ENCODE measurements at regions not wholly inside any gene's neighbourhood (a gene's known extent, or its start where the extent isn't known, plus 50 kb on each side); places are given as distances from the start of the nearest gene placed in this dataset.

DNA sequence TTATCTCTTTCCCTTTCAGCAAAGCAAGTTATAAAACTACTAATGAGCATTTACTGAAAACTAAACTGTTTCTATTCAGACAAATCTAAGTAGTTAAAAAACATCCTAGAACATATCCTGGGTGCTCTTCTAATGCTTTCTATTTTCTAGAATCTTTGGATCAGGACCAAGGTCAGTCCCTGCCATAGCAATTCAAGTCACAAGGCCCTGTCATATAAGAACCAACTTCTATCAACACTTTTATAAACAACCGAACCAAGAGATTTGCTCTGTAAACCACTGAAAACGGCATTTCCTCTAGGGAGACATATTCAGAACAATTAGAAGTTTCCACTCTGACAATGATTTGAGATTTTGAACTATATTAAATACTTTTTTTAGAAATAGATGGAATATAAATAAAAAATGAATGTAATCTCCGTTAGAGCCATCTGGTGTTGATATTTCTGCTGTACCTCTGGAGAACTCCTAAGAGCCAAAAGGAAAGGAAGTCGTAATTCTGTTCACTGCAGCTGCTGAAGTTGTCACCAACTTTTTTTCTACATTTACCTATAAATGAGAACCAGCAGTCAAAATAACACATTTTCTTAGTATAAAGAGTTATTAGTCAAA is 51.4 kb upstream of the LGSN start:
- TF ChIP-seq Cebpa-rat (IDR thresholded peaks at IDR 0.05), result no peak
- no peak overlapping the region for H3K27ac ChIP-seq
- no peaks in the 10 kb centered on the region for H3K9me3 ChIP-seq
- peaks cover 22% of the 10 kb centered on the region for H3K4me1 ChIP-seq
- H3K36me3 ChIP-seq, result no peaks in the 10 kb centered on the region
- peak overlapping the region; percentile 55 for H3K4me2 ChIP-seq
- no peaks in the 10 kb centered on the region for H4K20me1 ChIP-seq
- H3K4me3 ChIP-seq, result no peak overlapping the region
- H3K9ac ChIP-seq, result no peak overlapping the region
- no peaks in the 10 kb centered on the region for H3K27me3 ChIP-seq

DNA sequence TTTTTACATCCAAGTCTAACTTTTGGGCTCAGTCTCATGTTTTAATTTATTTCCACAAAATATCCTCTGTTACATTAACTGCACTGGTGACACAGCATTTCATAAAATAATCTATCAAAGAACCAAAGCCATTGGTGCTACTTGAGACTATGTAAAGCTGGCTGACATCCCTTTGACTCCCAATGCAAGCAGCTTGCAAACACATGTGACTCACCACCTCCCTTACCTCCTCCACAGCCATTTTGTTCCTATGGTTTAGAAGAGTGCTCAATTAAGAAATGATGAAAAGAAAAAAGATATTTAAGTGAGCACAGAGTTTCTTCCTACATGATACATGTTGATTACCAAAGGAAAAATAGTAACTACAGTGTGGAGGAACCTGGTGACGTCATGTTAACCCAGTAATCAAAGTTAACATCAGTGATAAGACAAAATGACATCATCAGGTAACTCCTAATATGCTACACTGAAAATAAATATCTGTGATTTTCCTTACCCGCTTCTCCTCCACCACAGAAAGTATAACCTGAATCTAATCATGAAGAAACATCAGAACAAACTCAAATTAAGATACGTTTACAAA is 53.3 kb upstream of the LGSN start:
- H3K27ac ChIP-seq, result no peak overlapping the region
- no peak overlapping the region for H3K4me2 ChIP-seq
- TF ChIP-seq Cebpa-rat (IDR thresholded peaks at IDR 0.05), result no peak
- H3K27me3 ChIP-seq, result no peaks in the 10 kb centered on the region
- H3K36me3 ChIP-seq, result no peaks in the 10 kb centered on the region
- H3K9me3 ChIP-seq, result no peaks in the 10 kb centered on the region
- H4K20me1 ChIP-seq, result no peaks in the 10 kb centered on the region
- H3K4me1 ChIP-seq, result peaks cover 22% of the 10 kb centered on the region
- H3K4me3 ChIP-seq, result no peak overlapping the region
- H3K9ac ChIP-seq, result no peak overlapping the region

DNA sequence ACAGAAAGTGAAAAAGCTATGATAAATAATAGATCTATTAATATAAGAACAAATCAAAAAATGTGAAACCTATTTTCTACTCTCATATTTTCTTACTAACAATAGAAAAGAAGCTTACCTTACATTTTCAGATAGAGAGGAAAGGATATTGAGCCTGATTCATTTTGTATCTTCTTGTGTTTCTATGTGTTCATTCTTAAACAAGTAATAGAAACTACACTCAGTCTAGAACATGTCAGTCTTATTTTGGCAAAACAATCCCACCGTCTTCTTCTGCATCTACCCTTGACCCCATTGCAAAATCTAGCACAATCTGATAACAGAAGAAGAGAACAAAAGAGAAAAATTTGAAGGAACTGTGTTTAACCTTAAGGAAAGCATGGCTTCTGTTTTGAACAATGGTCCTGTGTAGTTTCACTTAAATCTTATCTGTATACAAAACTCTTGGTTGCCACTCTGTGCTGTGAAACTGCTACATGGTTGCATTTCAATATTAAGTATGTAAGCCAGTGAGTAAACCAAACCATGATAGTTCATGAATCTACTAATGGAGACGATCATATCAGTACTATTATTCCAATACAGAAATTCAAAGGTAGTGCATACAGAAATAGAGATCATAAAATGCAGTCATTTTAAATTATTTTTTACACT is 69.5 kb upstream of the LGSN start:
- no peak for TF ChIP-seq Cebpa-rat (IDR thresholded peaks at IDR 0.05)
- no peak overlapping the region for H3K4me3 ChIP-seq
- no peak overlapping the region for H3K4me2 ChIP-seq
- no peak overlapping the region for H3K9ac ChIP-seq
- no peaks in the 10 kb centered on the region for H3K27me3 ChIP-seq
- H3K36me3 ChIP-seq, result no peaks in the 10 kb centered on the region
- H3K9me3 ChIP-seq, result no peaks in the 10 kb centered on the region
- H4K20me1 ChIP-seq, result no peaks in the 10 kb centered on the region
- H3K4me1 ChIP-seq, result peaks cover under 1% of the 10 kb centered on the region; the same call in 1 of the 2 replicates
- H3K27ac ChIP-seq, result no peak overlapping the region

DNA sequence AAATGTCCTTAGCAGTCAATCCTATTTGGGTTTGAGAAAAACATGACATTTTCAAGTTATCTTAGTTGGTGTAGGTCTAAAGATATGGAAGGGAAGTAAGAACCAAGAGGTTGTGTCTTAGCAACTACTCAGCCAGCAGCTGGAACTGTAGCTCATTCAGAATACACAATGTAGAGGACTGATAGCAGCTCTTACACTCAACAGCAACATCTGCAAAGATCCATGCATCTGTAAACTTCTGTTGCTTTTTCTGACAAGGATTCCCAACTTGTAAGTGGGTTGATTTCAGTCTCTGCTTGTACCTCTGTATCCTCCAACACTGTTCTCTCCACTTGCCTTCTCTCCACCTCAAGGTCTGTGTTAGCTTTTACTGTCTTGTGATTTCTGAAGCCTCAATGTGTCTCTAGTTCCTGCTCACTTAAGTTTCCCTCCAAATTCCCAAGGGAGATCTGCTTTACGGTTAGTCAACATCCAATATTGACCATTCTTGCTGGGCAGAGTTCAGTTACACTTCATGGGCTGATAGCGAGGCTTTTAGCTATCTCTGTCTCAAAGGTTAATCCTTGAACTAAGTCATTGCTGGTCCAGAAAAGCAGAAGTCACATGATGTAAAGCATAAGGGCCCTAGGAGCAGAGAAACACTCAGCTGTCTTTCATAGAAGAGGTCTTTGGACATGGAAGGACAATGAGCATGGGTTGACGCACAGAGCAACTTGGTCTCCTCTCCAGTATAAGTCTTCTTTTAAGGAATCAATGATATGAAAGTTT is 71.6 kb upstream of the LGSN start:
- no peak overlapping the region for H3K4me2 ChIP-seq
- no peaks in the 10 kb centered on the region for H3K27me3 ChIP-seq
- H3K4me3 ChIP-seq, result no peak overlapping the region
- H3K27ac ChIP-seq, result no peak overlapping the region
- H3K9ac ChIP-seq, result no peak overlapping the region
- no peaks in the 10 kb centered on the region for H3K36me3 ChIP-seq
- no peaks in the 10 kb centered on the region for H4K20me1 ChIP-seq
- no peaks in the 10 kb centered on the region for H3K9me3 ChIP-seq
- TF ChIP-seq Cebpa-rat (IDR thresholded peaks at IDR 0.05), result no peak
- H3K4me1 ChIP-seq, result no peaks in the 10 kb centered on the region

DNA sequence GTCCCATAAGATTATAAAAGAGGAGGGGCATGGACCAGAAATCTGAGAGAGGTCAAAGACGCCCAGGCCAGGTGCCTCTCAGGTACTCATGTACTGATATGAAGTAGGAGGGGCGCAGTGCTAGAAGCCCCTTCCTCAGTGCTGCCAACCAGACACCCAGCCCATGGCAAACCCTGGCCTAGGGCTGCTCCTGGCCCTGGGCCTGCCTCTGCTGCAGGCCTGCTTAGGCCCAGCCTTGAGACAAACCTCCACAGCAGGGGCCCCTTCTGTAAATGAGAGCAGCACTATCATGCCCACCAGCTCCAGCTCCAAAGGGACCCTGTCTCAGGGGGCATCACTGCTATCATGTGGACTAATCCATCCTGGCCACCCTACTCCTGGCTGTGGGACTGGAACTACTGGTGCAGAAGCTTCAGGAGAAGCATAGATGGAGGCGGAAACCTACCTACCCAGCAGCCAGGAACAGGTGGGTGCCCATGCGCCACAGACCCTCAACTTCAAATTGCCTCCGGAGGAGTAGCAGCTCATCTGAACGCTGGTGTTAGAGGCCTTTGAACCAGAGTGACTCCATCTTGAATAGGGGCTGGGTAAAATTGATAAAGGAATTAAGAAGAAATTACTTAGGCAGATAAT is 72.4 kb upstream of the LGSN start:
- Histone ChIP-seq H3K27me3 (no peaks in the 10 kb centered on the region), H3K27ac (no peak overlapping the region), H3K4me3 (no peak overlapping the region), H3K36me3 (no peaks in the 10 kb centered on the region), H3K4me1 (no peaks in the 10 kb centered on the region), H3K9ac (no peak overlapping the region), H3K9me3 (no peaks in the 10 kb centered on the region), H4K20me1 (no peaks in the 10 kb centered on the region), H3K4me2 (no peak overlapping the region)
- no peak for TF ChIP-seq Cebpa-rat (IDR thresholded peaks at IDR 0.05)

DNA sequence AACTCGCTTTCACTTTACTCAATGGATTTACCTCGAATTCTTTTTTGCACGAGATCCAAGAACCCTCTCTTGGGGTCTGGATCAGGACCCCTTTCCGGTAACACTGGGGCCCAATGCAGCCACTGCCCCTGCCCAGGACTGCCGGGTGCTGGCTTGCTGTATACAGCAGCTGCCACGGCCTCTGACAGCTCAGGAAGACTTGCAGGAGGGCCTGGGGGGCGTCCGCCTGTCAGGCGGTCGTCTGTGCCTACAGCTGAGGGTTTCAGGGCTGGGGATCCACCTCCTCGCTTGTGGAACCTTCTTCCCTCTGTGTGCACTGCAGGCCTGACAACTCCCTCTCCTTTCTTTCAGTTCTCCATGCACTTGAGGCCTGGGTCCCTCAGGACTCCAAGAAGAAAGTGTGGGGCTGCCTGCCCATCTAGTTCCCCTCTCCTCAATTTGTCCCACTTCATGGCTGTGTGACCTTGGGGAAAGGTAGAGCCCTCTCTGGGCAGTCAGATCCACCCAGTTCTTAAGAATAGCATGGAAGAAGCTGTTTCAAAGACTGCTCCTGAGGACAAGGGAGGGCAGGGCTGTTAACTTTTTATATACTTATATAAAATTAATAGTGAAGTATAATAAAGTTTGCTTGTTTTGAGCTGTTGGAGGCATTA is 75.0 kb upstream of the LGSN start:
- Histone ChIP-seq H3K27me3 (no peaks in the 10 kb centered on the region), H3K4me1 (no peaks in the 10 kb centered on the region), H4K20me1 (no peaks in the 10 kb centered on the region), H3K9me3 (no peaks in the 10 kb centered on the region), H3K9ac (no peak overlapping the region), H3K36me3 (no peaks in the 10 kb centered on the region), H3K4me3 (no peak overlapping the region), H3K27ac (no peak overlapping the region), H3K4me2 (no peak overlapping the region)
- no peak for TF ChIP-seq Cebpa-rat (IDR thresholded peaks at IDR 0.05)

DNA sequence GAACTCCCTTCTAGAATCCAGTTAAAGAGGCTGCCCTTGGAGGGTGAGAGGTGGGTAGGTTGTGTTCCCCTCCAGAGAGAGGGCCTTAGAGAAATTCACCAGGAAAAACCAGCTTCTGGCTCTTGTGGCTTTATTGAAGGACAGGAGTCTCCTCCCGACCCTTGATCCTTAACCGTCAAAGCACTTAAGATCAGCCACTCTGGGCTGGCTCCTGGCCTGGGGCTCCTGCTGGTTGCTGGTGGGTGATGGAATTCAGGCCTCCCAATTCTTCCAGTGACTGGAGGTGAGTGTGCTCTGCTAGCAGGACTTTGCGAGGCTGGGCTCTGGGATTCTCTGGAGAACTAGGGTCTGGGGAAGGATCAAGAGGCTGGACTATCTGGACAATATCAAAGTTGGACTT is 75.6 kb upstream of the LGSN start:
- H4K20me1 ChIP-seq, result no peaks in the 10 kb centered on the region
- H3K27me3 ChIP-seq, result no peaks in the 10 kb centered on the region
- TF ChIP-seq Cebpa-rat (IDR thresholded peaks at IDR 0.05), result no peak
- no peaks in the 10 kb centered on the region for H3K4me1 ChIP-seq
- no peaks in the 10 kb centered on the region for H3K9me3 ChIP-seq
- no peak overlapping the region for H3K9ac ChIP-seq
- no peak overlapping the region for H3K4me2 ChIP-seq
- no peak overlapping the region for H3K27ac ChIP-seq
- no peak overlapping the region for H3K4me3 ChIP-seq
- no peaks in the 10 kb centered on the region for H3K36me3 ChIP-seq

DNA sequence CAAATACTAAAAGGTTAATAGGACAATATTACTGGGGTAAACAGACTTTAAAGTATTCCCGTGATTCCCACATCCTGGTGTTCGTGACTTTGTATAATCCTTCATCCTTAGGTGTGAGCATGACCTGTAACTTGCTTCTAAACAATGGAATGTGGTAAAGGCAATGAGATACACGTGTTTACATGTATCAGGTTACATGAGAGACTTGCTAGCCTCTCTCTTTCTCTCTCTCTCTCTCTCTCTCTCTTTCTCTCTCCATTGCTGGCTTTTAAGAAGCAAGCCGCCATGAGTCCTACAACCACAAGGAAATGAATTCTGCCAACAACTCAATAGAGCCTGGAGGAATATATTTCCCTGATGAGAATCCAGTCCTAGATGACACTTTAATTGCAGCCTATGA is 83.9 kb upstream of the LGSN start:
- no peak for TF ChIP-seq Cebpa-rat (IDR thresholded peaks at IDR 0.05)
- no peak overlapping the region for H3K27ac ChIP-seq
- H3K9ac ChIP-seq, result no peak overlapping the region
- H3K9me3 ChIP-seq, result no peaks in the 10 kb centered on the region
- H3K4me3 ChIP-seq, result no peak overlapping the region
- H3K4me1 ChIP-seq, result no peaks in the 10 kb centered on the region
- H3K4me2 ChIP-seq, result no peak overlapping the region
- no peaks in the 10 kb centered on the region for H3K36me3 ChIP-seq
- no peaks in the 10 kb centered on the region for H3K27me3 ChIP-seq
- no peaks in the 10 kb centered on the region for H4K20me1 ChIP-seq

All from BLaER1 (cell line).